ENCODE measurements at regions not wholly inside any gene's neighbourhood (a gene's known extent, or its start where the extent isn't known, plus 50 kb on each side); places are given as distances from the start of the nearest gene placed in this dataset.

DNA sequence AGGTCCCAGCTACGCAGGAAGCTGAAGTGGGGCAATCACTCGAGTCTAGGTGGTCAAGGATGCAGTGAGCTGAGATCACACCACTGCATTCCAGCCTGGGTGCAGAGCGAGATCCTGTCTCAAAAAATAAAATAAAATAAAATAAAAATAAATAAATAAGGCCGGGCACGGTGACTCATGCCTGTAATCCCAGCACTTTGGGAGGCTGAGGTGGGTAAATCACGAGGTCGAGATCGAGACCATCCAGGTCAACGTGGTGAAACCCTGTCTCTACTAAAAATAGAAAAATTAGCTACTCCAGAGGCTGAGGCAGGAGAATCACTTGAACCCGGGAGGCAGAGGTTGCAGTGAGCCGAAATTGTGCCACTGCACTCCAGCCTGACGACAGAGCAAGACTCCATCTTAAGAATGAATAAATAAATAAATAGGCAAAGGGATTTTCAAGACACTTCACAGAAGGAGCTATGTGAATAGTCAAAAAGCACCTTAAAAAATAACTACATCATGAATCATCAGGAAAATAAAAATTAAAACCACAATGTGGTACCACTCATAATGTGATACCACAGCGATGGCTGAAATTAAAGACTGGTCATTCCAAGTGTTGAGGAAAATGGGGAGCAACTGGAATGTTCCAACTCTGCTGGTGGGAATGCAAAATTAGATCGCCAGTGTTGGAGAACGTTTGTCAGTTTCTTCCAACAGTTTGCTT lies 92.9 kb upstream of the TBX3 start:
- DNase-seq, result no peak

DNA sequence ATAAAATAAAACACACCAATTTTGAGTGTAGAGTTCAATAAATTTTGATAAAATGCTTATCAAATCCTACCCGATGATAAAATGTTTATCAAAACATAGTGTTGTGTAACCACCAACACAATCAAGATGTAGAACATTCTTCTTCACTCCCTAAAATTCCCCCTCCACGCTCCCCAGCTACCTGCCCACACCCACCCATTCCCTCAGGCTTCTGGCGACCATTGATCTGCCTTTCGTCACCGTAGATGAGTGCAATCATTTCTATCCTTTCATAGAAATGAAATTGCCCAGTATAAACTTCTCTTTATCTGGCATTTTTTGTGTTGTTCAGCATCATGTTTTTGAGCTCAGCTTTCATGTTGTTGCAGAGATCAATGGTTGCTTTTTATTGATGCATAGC lies 90.7 kb upstream of the TBX3 start:
- no peak for DNase-seq

DNA sequence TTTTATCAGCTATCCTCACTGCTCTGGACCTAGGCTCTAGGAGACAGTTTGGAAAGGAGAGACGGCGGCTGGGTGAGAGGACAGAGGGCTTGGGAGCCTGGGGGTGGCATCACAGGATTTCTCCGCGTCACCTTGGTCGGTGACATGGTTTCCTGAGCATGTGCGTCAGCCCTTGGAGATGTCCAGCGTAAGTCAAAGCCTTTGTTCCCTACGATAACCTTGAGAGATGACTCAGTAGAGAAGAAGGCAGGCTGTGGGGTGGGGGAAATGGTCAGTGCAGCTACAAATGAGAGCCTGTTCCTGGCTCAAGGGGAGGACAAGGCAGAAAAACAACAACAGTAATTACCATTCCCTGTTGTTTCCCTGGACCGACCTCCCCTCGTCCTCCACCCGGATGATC lies 90.2 kb upstream of the TBX3 start:
- no peak for DNase-seq

DNA sequence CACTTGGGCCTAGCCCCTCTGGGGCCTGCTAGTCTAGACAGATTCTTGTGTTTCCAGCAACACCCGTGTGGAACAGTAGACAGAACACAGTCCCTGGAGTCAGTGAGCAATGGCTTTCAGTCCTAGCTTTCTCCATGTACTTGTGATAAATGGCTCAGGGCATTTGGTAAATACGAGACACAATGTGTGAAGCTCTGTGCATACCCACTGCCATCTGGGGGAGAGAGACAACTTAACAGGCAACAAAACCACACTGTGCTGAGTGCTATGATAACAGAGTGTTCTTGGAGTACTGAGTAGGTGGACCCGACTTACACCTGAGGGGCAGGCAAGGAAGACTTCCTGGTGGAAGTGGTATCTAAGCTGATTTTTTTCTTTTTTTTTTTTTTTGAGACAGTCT lies 86.3 kb upstream of the TBX3 start:
- no peak for DNase-seq

DNA sequence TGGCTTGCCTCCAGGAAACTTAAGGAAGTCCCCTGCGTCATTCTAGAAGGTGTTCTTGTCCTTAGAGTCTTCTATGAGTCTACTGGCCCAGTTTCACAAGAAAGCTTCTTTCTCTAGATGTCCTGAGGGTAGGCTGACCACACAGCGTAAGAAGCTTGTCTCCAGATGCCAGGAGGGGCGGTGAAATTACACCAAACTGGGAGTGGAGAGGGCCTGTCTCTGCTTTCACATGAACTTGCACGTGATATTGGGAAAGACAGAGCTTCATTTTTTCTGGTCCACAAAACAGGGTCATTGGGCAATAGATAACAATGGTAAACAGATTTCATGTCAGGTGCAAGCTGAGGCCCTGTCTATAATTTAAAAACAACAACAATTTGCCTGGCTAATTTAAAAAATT lies 85.7 kb upstream of the TBX3 start:
- DNase-seq, result no peak

- no peak for DNase-seq
These were observed 84.1 kb upstream of the TBX3 start for GRCh38 chr12:114767906-114768722.

DNA sequence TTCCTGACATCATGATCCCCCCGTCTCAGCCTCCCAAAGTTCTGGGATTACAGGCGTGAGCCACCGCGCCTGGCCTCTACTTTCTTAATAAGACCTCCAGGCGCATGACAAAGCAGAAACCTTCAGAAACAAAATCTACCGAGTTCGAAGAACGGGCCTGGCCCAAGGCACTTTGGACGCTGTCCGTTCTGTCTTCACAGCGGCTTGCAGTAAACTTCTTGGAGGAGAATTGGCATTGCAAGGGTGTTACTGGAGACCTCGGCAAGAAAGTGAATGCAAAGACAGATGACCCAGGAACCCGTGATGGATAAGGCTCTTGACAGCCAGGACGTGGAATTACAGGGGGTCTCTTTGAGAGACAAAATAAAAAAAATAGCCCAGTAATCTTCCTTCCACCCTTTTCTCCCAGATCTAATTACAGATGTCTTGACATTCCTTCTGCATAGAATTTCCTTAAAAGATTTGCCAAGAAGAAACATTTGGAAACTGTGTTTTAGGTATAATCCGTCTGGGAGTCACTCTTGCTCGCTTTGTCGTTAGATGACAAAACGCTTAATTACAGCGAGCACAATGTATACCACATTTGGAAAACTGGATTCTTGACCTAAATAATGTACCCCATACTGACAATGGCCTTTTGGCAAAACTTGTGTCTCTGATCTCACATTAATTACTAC lies 83.2 kb upstream of the TBX3 start:
- no peak for DNase-seq

- no peak for DNase-seq
These were observed 82.2 kb upstream of the TBX3 start for GRCh38 chr12:114765960-114766691.

- DNase-seq, result no peak
These were observed 80.5 kb upstream of the TBX3 start for GRCh38 chr12:114764510-114764909.

DNA sequence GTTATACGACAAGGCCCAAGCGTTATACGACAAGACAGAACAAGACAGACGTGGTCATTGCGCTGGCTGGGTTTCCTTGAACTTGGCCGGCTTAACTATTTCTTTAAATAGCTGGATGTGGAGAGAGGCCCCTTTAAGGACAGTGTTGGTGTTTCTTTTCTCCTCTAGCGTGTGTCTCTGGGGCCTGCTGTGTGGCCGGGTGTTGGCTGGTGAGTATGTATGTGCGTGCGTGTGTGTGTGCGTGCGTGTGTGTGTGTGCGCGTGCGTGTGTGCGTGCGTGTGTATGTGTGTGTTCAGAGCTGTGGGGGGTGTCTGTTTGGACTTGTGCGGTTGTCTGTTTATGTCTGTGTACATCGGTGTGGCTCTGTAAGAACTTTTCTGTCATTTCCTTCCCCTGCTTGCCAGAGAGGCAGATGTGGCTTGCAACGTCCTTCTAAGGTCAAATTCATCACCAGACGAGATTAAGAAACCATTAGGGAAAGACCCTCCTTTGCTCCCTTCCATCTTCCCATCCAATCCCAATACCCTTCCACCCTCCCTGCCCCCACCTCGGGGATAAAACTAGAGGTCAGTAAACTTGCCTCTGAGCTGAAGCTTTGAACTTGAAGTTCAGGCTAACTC lies 78.6 kb upstream of the TBX3 start:
- DNase-seq, result no peak

GRCh38 chr12:114760151-114760877 lies 76.3 kb upstream of the TBX3 start:
- DNase-seq, result no peak

DNA sequence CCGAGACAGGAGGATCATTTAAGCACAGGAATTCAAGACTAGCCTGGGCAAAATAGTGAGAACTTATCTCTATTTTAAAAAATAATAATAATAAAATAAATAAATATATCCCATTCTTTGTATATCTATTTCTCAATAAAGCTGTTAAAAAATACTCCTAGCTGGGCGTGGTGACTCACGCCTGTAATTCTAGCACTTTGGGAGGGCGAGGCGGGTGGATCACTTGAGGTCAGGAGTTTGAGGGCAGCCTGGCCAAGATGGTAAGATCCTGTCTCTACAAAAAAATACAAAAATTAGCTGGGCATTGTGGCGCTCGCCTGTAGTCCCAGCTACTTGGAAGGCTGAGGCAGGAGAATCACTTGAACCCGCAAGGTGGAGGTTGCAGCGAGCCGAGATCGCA lies 75.7 kb upstream of the TBX3 start:
- DNase-seq, result no peak

DNA sequence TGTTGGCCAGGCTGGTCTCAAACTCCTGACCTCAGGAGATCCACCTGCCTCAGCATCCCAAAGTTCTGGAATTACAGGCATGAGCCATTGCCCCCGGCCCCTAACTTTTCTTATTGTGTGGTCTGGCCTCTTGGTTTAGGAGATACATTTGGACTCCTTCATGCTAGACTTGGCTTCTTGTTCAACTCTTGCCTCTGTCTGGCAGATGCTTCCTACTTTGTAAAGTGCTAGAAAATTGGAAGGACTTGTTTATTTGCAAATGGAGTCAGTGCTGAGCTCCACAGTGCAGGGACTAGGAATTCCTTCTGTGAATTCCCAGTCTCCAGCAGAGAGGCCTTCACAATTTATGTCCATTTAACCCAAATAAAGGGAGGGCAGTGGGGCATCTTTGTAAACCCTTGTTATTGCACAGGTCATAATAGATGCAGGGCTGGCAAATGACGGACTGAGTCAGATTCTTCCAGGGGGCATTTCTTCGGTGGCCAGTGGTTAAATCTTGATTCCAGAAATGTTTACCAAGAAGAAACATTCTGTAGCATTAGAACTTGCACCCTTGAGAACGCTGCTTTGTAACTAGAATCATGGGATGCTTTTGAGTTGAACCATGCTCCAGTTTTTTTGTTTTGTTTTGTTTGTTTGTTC lies 73.8 kb upstream of the TBX3 start:
- DNase-seq, result no peak

DNA sequence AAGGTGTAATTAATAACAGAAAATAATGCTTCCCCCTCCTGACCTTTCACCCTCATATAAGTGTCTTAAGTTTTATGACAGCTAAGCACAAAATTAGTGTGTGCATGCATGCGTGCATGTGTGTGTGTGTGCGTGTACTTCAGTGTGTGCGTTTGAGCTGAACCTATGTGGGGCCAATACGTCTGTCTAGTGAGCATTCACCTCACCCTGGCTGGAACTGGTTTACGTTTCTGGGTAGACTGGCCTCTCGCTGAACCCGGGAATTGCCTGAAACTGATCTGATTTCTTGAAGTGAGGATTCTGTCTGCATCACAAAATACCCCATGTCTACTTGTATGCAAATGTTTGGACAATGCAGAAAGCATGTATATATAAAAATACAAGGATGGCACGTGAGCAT lies 68.2 kb upstream of the TBX3 start:
- no peak for DNase-seq

DNA sequence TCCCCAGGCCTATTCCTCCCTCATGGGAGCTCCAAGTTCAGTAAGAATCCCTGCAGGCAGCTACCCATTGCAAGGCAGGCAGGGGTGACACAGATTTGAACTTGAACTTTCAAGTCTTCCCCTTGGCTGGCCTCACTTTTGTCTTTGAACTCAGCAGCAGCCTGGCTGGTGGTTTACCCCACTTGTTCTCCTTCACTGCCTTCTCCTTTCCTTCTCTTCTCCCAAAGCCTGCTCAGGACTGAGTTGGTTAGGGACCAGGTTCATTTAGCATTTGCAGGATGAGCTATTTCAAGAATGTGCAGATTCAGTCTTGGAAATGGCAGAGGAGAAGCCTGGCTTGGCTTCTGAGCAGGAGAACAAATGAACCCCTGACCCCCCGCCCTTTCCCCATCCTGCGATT lies 67.7 kb upstream of the TBX3 start:
- DNase-seq, result no peak

- DNase-seq, result no peak
These were observed 66.9 kb upstream of the TBX3 start for GRCh38 chr12:114750917-114751316.

DNA sequence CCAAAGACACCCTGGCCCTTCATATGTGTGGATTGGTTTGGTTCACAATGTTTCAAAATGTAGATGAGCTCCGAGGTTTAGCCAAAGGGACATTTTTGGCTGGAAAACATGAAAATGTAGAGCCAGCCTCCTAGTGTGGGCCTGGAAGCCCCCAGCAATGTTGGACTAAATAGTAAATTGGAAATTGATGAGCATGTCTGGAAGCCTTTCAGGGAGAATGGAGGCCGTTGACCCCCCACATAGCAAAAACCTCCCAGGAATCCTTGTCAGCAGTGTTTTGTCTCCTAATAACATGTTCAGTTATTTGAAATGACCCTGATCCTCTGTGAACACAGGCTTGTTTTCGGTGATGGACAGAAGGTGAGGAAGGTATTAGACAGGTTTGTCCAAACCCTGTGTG lies 65.1 kb upstream of the TBX3 start:
- DNase-seq, result no peak

DNA sequence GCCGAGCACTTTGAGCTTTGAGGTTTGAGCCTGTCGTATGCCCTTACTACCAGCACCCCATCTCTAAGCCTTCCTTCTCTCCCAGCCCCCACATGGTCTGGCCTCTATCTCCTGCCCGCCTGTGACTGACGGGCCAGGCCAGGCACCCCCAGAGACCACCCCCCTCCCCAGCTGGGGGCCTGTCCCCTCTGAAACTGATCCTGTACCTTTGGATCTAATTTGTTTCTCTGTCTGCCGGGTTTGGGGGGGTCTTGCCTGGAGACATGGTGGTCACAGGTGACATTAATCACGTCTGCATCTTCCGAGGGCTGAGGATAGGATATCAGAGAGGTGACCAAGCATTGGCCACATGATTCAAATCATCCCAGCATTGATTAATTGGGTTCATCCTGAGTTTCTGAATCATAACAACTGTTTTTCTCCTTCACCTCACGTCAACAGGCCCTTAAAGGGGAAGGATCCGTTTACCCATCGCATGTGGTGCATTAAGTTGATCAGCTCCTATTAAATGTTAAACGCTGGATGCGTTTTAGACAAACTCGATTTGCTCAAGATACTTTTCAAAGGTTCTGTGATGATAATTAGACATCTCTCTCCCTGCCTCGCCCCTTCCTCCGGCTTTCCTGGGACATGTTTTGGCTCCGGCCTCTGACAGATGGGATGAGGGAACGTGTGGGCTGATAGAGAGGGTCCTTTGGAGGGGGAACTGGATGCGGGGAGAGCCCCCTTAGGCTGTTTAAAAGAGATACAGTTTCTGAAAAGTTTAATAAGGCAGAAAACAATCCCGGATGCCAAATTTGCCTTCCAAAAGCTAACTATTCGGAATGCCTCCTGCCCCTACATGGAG lies 63.3 kb upstream of the TBX3 start:
- no peak for DNase-seq

DNA sequence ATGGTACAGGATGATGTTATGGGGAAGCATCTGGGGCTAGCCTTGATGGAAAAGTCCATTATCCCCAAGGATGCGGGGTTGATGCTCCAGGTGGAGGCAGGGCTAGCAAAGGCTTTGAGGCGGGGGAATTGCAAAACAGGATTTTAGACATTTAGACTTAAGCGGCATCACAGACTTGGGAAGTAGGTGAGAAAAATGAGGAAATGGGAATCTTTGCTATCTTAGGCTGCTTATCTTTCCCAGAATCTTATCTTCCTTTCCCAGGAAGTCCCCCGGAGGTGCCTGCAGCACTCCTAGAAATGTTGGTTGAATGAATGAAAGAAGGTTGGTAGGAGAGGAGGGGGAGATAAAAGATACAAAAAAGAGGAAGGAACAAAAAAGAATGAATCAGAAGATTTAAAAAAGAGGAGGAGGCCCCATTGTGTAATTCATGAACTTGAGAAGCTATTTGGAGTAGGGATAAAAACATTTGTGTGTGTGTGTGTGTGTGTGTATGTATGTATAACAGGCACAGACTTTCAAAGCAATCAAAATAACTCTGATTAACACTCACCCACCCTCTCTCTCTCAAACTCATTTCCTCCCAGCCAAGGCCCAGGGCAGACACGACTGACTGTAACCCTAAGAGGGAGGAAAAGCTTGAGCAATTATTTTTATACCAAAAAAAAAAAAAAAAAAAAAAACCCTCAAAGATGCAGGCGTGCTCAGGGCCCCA lies 62.5 kb upstream of the TBX3 start:
- DNase-seq, result no peak

GRCh38 chr12:114744691-114745090 lies 60.7 kb upstream of the TBX3 start:
- no peak for DNase-seq

Measured in midbrain (tissue), 1 donor.